ENCODE measurements at regions not wholly inside any gene's neighbourhood (a gene's known extent, or its start where the extent isn't known, plus 50 kb on each side); places are given as distances from the start of the nearest gene placed in this dataset.
"Not testable (repeated sequence)": the region's sequence is repeated elsewhere in the genome, so short reads cannot be mapped to it uniquely, and the experiment has no call there.

GRCh38 chr6:112879920-112880413, 532.8 kb downstream of the RFPL4B start:
- DNase-seq (ENCODE audit: low read depth): no peak

GRCh38 chr6:112881027-112881426, 533.9 kb downstream of the RFPL4B start:
- no peak for DNase-seq (ENCODE audit: low read depth)

GRCh38 chr6:112881828-112882780, 535.0 kb downstream of the RFPL4B start:
- no peak for DNase-seq (ENCODE audit: low read depth)

GRCh38 chr6:112883095-112883494, 536.0 kb downstream of the RFPL4B start:
- DNase-seq (ENCODE audit: low read depth): no peak

- DNase-seq (ENCODE audit: low read depth): no peak
These were observed 539.3 kb downstream of the RFPL4B start for GRCh38 chr6:112886415-112886814.

GRCh38 chr6:112887424-112887823, 540.3 kb downstream of the RFPL4B start:
- DNase-seq (ENCODE audit: low read depth): not testable (repeated sequence)

GRCh38 chr6:112899541-112899940, 552.4 kb downstream of the RFPL4B start:
- no peak for DNase-seq (ENCODE audit: low read depth)

GRCh38 chr6:112903361-112903760, 556.2 kb downstream of the RFPL4B start:
- no peak for DNase-seq (ENCODE audit: low read depth)

GRCh38 chr6:112906726-112907125, 559.6 kb downstream of the RFPL4B start:
- DNase-seq (ENCODE audit: low read depth): no peak

GRCh38 chr6:112909781-112910180, 562.7 kb downstream of the RFPL4B start:
- no peak for DNase-seq (ENCODE audit: low read depth)

GRCh38 chr6:112910256-112910655, 563.1 kb downstream of the RFPL4B start:
- DNase-seq (ENCODE audit: low read depth): no peak

GRCh38 chr6:112911959-112912358, 564.8 kb downstream of the RFPL4B start:
- DNase-seq (ENCODE audit: low read depth): no peak

GRCh38 chr6:112912416-112913101, 565.4 kb downstream of the RFPL4B start:
- DNase-seq (ENCODE audit: low read depth): no peak

GRCh38 chr6:112919744-112920143, 572.6 kb downstream of the RFPL4B start:
- DNase-seq (ENCODE audit: low read depth): not testable (repeated sequence)

GRCh38 chr6:112920994-112921393, 573.9 kb downstream of the RFPL4B start:
- no peak for DNase-seq (ENCODE audit: low read depth)

GRCh38 chr6:112923940-112924587, 576.9 kb downstream of the RFPL4B start:
- no peak for DNase-seq (ENCODE audit: low read depth)

- DNase-seq (ENCODE audit: low read depth): no peak
These were observed 578.6 kb downstream of the RFPL4B start for GRCh38 chr6:112925702-112926101.

GRCh38 chr6:112927641-112928320, 580.7 kb downstream of the RFPL4B start:
- no peak for DNase-seq (ENCODE audit: low read depth)

GRCh38 chr6:112929641-112930040, 582.5 kb downstream of the RFPL4B start:
- DNase-seq (ENCODE audit: low read depth): no peak

GRCh38 chr6:112931832-112932231, 584.7 kb downstream of the RFPL4B start:
- DNase-seq (ENCODE audit: low read depth): no peak

GRCh38 chr6:112933947-112934346, 586.8 kb downstream of the RFPL4B start:
- DNase-seq (ENCODE audit: low read depth): no peak
